GM08714 (cell line): ENCODE measurements at regions not wholly inside any gene's neighbourhood (a gene's known extent, or its start where the extent isn't known, plus 50 kb on each side); places are given as distances from the start of the nearest gene placed in this dataset.

Experiments used
- H3K4me3 ChIP-seq: fragments of 200-500 bp; sonication (Bioruptor generic); 2 replicates; pipeline ENCODE4 v1.5.1; 2014; ENCODE audit warnings: mild to moderate bottlenecking, low read length, inconsistent platforms
- ZNF274 ChIP-seq: IDR thresholded peaks from 2 replicates; pipeline ENCODE4 v1.6.1; 2012; ENCODE audit warnings: mild to moderate bottlenecking, low read depth, low read length

- H3K4me3 ChIP-seq: no peak overlapping the region
- TF ChIP-seq ZNF274: no peak
These were observed 530.0 kb downstream of the BCL11B start for GRCh38 chr14:98742001-98742400.

- H3K4me3 ChIP-seq: no peak overlapping the region
- TF ChIP-seq ZNF274: no peak
These were observed 528.5 kb downstream of the BCL11B start for GRCh38 chr14:98743536-98743935.

GRCh38 chr14:98748966-98749365, 523.0 kb downstream of the BCL11B start:
- no peak for TF ChIP-seq ZNF274
- no peak overlapping the region for H3K4me3 ChIP-seq

GRCh38 chr14:98751110-98751509, 520.9 kb downstream of the BCL11B start:
- TF ChIP-seq ZNF274: no peak
- no peak overlapping the region for H3K4me3 ChIP-seq

GRCh38 chr14:98752660-98753059, 519.3 kb downstream of the BCL11B start:
- TF ChIP-seq ZNF274: no peak
- no peak overlapping the region for H3K4me3 ChIP-seq

- no peak for TF ChIP-seq ZNF274
- H3K4me3 ChIP-seq: no peak overlapping the region
These were observed 517.5 kb downstream of the BCL11B start for GRCh38 chr14:98754343-98755020.

GRCh38 chr14:98756749-98757148, 515.2 kb downstream of the BCL11B start:
- no peak for TF ChIP-seq ZNF274
- H3K4me3 ChIP-seq: no peak overlapping the region

- H3K4me3 ChIP-seq: no peak overlapping the region
- no peak for TF ChIP-seq ZNF274
These were observed 513.6 kb downstream of the BCL11B start for GRCh38 chr14:98758440-98758839.

- no peak for TF ChIP-seq ZNF274
- H3K4me3 ChIP-seq: no peak overlapping the region
These were observed 510.0 kb downstream of the BCL11B start for GRCh38 chr14:98761993-98762392.

GRCh38 chr14:98766818-98767217, 505.2 kb downstream of the BCL11B start:
- H3K4me3 ChIP-seq: no peak overlapping the region
- TF ChIP-seq ZNF274: no peak

GRCh38 chr14:98769326-98769725, 502.7 kb downstream of the BCL11B start:
- no peak for TF ChIP-seq ZNF274
- H3K4me3 ChIP-seq: no peak overlapping the region

- TF ChIP-seq ZNF274: no peak
- no peak overlapping the region for H3K4me3 ChIP-seq
These were observed 501.8 kb downstream of the BCL11B start for GRCh38 chr14:98770151-98770550.

GRCh38 chr14:98773814-98774213, 498.2 kb downstream of the BCL11B start:
- TF ChIP-seq ZNF274: no peak
- H3K4me3 ChIP-seq: no peak overlapping the region

- H3K4me3 ChIP-seq: no peak overlapping the region
- TF ChIP-seq ZNF274: no peak
These were observed 496.1 kb downstream of the BCL11B start for GRCh38 chr14:98775892-98776291.

GRCh38 chr14:98782062-98782461, 489.9 kb downstream of the BCL11B start:
- no peak for TF ChIP-seq ZNF274
- no peak overlapping the region for H3K4me3 ChIP-seq

- no peak for TF ChIP-seq ZNF274
- H3K4me3 ChIP-seq: no peak overlapping the region
These were observed 486.4 kb downstream of the BCL11B start for GRCh38 chr14:98785578-98785977.
